ENCODE measurements at regions not wholly inside any gene's neighbourhood (a gene's known extent, or its start where the extent isn't known, plus 50 kb on each side); places are given as distances from the start of the nearest gene placed in this dataset.
"Not testable (repeated sequence)": the region's sequence is repeated elsewhere in the genome, so short reads cannot be mapped to it uniquely, and the experiment has no call there.

- DNase-seq; ATAC-seq; intact Hi-C loops (cut with DNase I): not testable (repeated sequence)
Observed at GRCh38 chr11:103616586-103616985, 419.9 kb upstream of the DDI1 start.

GRCh38 chr11:103618528-103618927, 417.9 kb upstream of the DDI1 start:
- DNase-seq (no peak), ATAC-seq (no peak)
- intact Hi-C loops (cut with DNase I): no loop called here

- intact Hi-C loops (cut with DNase I): no loop called here
- ATAC-seq: peak in 1 of 2 donors; percentile 65
- no peak for DNase-seq
Observed at GRCh38 chr11:103619480-103619879, 417.0 kb upstream of the DDI1 start.

GRCh38 chr11:103619938-103620337, 416.5 kb upstream of the DDI1 start:
- ATAC-seq (no peak), DNase-seq (no peak)
- intact Hi-C loops (cut with DNase I): no loop called here

GRCh38 chr11:103622296-103622695, 414.1 kb upstream of the DDI1 start:
- DNase-seq (no peak), ATAC-seq (no peak)
- intact Hi-C loops (cut with DNase I): no loop called here

GRCh38 chr11:103623933-103624332, 412.5 kb upstream of the DDI1 start:
- intact Hi-C loops (cut with DNase I): no loop called here
- ATAC-seq: no peak
- DNase-seq: no peak

- DNase-seq (no peak), ATAC-seq (peak in 1 of 2 donors; percentile 19)
- intact Hi-C loops (cut with DNase I): no loop called here
Observed at GRCh38 chr11:103624708-103625623, 411.5 kb upstream of the DDI1 start.

GRCh38 chr11:103625624-103625965, 410.8 kb upstream of the DDI1 start:
- intact Hi-C loops (cut with DNase I): no loop called here
- DNase-seq: no peak
- no peak for ATAC-seq

GRCh38 chr11:103628121-103628520, 408.3 kb upstream of the DDI1 start:
- intact Hi-C loops (cut with DNase I): no loop called here
- no peak for DNase-seq

GRCh38 chr11:103631841-103632240, 404.6 kb upstream of the DDI1 start:
- intact Hi-C loops (cut with DNase I): no loop called here
- ATAC-seq (no peak), DNase-seq (no peak)

More at GRCh38 chr11:103628121-103628520, 408.3 kb upstream of the DDI1 start:
- no peak for ATAC-seq

GRCh38 chr11:103633068-103633788, 403.2 kb upstream of the DDI1 start:
- intact Hi-C loops (cut with DNase I): no loop called here
- DNase-seq: no peak
- peak in 1 of 2 donors; percentile 50 for ATAC-seq

GRCh38 chr11:103633819-103634590, 402.4 kb upstream of the DDI1 start:
- intact Hi-C loops (cut with DNase I): no loop called here
- ATAC-seq: peak in 1 of 2 donors; percentile 53
- no peak for DNase-seq

- DNase-seq (no peak), ATAC-seq (no peak)
- intact Hi-C loops (cut with DNase I): no loop called here
Observed at GRCh38 chr11:103636232-103636631, 400.2 kb upstream of the DDI1 start.

- no peak for ATAC-seq
- intact Hi-C loops (cut with DNase I): no loop called here
- no peak for DNase-seq
Observed at GRCh38 chr11:103637295-103637694, 399.1 kb upstream of the DDI1 start.

- DNase-seq: no peak
- no peak for ATAC-seq
- intact Hi-C loops (cut with DNase I): no loop called here
Observed at GRCh38 chr11:103637831-103638230, 398.6 kb upstream of the DDI1 start.

GRCh38 chr11:103644676-103645075, 391.8 kb upstream of the DDI1 start:
- intact Hi-C loops (cut with DNase I): no loop called here
- ATAC-seq (no peak), DNase-seq (no peak)

- intact Hi-C loops (cut with DNase I): no loop called here
- DNase-seq: no peak
- ATAC-seq: no peak
Observed at GRCh38 chr11:103648054-103648453, 388.4 kb upstream of the DDI1 start.

GRCh38 chr11:103648670-103649400, 387.6 kb upstream of the DDI1 start:
- intact Hi-C loops (cut with DNase I): no loop called here
- ATAC-seq (no peak), DNase-seq (no peak)

- no peak for ATAC-seq
- no peak for DNase-seq
- intact Hi-C loops (cut with DNase I): no loop called here
Observed at GRCh38 chr11:103649401-103649895, 387.0 kb upstream of the DDI1 start.
